ENCODE measurements at regions not wholly inside any gene's neighbourhood (a gene's known extent, or its start where the extent isn't known, plus 50 kb on each side); places are given as distances from the start of the nearest gene placed in this dataset.

DNA sequence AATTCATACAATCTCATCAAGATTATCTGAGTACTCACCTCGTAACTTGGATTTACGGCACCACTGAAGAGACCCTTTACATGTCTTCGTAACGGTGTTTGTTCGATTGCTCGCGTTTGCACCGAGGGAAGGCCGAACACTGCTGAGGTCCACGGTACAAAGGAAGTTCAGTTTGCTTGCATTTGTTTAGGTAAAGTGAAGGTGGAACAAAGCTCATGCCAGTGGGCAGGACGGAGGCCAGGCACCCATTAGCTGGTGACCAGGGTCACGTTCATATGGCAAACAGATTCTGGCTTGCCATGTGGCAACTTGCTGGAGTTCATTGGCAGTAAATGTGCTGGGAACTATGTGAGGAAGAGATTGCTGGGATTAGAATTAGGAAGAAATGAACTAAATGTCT, 164.8 kb downstream of the MACROH2A1 start:
- DNase-seq: no peak

DNA sequence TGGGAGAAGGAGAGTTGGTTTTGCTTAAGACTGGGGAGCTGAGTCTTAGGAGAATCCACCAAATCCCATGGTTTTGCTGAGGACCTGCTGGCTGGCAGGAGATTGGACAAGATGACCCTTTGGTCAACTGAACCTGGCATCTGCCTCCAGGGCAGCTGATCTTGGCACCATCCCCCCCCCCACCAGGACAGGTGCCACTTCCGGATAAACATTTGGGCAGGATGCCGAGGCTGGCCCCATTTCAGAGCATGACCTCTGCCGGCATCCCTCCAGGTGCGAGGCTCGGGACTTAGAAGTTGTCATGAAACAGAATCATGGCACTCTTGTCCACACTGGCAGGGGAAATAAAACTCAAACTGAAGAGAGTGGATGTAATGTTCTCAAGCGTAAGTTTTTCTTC, 165.6 kb downstream of the MACROH2A1 start:
- DNase-seq: no peak

DNA sequence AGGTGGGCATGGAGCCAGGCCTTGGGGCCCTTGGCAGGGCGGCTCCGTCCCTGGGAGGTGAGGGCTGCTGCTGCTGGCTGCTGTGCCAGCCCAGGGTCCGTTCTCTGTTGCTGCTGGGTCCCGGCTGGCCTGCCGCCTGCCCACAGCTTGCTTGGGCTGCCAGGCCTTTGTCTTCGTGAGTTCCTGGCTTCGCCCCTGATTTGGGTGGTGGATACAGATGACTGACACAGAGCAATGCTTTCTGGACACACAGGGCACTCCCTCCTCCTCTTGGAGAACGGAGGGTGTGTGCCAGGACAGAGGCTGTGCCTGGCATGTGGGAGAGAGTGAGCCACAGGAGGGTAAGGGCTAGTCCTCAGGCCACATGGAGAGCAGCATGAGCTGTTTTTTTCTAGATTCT, 166.1 kb downstream of the MACROH2A1 start:
- DNase-seq: no peak

DNA sequence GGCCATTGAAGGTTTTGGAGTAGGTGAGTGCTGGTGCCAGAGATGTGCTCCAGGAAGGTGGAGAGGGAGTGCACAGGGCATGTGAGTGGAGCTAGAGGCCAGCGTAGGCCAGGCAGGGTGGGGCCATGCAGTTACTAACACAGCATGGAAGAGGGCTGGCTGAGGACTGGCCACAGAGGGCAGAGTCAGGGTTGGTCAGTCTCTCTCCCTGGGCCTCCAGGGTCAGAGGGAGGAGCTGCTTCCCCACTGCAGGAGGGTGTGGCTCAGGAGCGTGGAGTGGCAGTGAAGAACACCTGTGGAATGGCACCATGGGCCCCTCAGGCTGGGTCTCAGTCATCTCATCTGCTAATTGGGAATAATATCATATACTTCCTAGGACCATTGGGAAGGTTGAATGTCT, 167.7 kb downstream of the MACROH2A1 start:
- no peak for DNase-seq

DNA sequence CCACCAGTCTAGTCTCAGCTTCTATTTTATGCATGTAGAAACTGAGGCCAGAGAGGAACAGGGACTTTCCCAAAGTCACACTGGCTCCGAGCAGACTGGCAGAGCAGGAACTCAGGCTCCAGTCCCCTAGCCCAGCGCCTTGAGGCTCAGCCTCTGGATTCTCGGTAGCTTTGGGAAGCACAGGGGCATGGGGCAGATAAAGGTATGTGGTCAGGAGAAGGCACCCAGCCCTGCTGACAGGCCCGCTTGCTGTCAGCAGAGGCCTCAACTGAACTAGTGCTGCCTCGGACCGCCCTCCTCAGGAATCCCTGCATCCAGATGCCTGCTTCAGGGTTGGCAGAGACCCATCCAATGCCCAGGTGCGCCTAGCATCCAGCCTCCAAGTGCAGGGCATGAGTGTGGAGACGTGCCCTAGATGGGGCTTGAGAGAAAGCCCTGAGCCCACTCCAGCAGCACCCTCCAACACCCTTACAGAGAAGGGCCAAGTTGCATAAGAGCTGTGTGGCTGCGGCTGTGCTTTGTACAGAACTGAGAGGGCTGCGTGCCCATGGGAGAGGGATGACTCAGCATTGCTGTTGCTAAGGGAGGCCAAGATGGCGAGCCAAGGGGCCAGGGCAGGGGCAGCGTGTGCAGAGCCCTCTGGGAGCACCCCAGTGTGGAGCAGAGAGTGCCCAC, 168.6 kb downstream of the MACROH2A1 start:
- DNase-seq: no peak

DNA sequence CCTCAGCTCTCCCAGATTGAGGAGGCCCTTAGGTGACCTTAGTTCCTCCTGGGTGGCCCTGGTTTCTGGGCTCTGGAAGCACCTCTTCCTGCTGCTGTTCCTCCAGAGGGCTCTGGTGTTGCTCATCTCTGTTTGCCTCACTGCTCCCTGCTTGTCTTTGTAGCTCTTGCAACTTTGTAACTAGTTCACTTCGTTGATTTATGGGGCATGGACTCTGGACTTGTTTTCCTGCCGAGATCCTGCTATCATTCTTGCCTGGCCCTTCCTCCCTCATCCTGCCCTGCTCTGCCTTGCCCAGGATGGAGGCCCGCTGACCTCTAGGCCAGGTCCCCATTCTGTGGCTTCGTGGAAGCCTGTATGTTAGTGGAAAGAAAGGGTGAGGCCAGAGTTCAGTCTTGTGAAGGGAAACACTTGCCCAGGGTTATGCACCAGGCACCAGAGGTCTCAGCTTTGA, 169.3 kb downstream of the MACROH2A1 start:
- no peak for DNase-seq

DNA sequence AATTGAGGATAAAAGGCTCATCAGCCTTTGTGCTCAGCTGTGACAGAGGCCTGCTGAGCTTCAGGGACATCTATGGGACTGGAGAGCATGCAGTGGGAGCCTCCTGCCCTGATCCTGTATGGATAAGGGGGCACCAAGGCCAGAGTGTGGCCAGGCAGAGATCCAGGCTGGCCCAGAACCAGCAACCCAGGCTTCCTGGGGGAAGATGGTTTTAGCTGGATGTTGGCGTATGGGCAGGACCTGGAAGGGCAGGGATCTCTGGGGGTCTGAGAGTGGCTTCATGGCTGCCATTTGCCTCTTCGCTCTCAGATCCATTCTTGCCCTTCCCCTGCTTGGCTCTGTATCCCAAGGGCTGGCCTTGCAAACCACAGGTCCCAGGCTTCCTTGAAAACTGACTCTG, 169.9 kb downstream of the MACROH2A1 start:
- no peak for DNase-seq

DNA sequence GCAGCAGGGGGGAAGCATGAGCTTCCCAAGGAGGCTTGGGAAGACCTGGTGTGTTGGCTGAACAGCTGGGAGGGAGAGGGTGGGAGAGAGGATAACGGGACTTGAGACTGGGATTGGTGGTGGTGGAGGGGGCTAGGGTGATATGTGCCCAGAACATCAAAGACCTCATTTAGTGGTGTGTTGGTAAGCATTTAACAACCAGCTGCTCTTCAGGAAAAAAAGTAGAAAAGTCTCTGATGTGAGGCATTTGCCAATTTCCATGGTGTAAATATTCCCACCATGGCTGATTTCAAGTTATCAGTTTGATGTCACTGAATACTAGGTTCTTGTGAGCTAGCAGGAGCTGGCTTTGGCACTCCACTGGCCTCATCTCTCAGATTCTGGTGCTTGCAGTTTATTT, 170.8 kb downstream of the MACROH2A1 start:
- DNase-seq: no peak

DNA sequence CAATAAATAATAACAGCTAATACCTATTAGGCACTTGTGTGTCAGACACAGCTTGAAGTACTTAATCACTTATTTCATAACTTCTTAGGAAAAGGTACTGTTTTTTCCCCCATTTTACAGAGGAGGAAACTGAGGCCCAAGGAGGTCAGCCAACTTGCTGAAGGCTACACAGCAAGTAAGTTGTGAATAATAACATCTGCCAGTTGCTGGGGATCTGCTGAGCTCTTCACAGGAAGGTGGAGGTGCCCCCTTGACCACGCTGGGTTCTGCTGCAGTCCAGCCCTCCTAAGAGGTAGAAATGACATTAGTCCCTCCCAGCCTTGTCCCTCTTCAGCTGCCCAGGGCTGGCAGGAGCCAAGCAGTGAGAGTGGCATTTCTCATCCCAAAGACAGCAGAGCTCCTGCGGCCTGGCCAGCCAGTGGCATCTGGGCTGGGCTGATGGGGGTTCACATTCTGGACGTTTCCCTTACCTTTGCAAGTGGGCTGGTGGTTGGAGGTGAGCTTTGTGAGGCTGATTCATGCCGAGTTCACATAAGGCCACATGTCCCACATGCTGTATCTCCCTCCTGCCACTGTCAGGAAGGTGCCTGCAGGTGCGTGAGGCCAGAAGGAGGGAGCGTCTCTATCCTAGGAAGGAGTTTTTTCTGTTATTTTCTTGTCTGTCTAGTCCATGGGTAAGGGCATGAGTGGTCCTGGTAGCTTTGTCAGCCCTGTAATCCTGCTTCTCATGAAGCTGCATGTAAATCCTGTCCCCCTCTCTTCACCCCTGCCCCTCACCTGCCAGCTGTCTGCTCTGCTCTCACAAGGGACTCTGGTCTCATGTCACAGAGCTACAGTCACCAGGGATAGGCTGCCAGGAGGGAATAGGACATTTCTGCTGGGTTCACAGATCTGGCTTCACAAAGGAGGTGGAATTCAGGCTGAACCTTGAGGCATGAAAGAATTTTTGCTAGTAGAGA, 171.7 kb downstream of the MACROH2A1 start:
- no peak for DNase-seq

DNA sequence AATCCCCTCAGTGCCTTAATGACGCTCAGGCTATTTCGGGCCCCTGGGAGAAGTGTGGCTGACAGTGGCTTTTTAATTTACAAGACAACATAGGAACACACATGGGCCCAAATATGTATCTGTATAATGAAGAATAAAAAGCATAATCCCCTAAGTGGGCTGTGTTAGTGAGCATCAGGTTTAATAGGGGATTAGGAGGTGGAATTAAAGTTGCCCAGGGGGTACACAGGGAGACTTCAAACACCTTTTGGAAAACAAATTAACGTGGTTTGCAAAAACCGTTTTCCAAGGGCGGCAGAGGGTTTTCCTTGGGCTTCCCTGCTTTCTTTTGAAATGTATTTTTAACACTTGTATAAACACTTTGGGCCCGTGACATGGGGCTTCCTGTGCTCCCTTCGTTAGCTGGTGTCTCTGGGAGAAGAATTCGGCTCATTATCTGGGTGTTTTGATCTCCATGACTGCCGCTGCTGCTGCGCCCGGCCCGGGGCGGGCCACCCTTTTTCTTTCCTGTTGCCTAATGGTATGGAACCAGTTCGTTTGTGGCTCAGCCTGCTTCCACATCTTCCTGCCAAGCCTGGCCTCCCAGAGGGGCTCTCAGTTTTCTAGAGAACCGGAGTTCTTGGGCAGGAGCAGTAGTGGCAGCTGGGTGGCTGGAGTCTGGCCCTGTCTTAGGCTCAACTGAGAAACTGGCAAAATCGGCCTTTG, 173.0 kb downstream of the MACROH2A1 start:
- DNase-seq: no peak

DNA sequence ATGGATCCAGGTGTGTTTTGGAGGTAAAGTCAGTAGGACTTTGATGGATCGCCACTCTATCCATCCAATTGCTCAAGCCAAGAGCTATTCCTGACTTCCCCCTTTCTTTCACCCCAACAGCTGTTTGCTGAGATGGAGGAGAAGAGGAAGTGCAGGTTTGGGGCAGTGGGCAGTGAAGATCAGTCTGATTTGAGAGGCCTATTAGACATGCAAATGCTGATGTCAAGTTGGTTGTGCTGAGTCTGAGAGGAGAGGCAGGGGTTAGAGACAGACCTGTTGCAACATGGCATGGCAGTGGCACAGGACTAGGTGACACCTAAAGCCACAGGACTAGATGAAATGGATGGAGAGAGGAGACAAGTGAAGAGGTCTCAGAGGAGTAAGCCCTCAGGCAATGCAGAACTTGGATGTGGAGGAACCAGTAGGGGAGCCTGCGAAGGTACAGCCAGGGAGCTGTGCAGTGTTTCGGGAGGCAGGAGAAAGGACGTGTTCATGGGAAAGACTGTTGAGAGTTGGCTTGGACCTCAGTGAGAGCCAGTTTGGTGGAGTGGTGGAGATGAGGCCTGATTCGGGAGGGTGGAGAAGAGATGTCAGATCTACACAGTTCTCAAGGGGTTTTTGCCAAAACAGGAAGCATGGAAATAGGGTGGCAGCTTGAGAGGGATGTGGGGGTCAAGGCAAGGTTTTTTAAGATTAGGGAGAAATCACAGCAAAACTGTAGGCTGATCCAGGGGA, 175.0 kb downstream of the MACROH2A1 start:
- DNase-seq: no peak

DNA sequence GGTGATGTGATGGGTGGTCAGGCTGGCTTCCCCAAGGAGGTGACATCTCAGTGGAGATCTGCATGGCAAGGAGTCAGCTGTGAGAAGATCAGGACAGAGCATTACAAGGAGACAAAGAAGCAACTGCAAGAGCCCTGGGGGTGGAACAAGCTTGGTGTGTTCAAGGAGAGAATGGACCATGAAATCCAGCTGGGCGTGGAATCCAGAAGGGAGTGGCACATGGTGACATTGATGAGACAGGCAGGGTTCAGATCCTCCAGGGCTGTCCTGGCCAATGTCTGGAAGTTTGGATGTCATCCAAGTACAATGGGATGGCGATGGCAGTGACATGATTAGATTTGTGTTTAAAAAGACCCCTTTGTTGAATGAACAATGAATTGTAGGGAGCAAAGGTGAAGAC, 175.6 kb downstream of the MACROH2A1 start:
- no peak for DNase-seq

DNA sequence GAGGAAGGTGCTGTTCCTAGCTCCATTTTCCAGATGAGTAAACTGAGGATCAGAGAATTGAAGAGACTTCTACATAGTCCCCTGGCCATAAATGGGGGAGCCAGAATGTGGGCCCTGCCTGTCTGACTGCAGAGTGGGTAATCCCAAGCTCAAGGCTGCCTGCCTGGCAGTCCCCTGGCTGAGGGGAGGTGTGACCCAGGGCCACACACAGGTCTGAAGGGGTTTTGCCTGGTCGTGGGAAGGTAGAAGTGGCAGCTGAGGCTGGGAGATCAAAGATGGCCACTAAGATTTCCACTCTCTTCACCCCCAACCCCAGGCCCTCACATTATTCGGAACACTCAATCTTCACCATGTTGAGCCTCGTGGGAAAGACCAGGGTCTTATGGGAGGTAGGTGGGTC, 176.3 kb downstream of the MACROH2A1 start:
- no peak for DNase-seq

DNA sequence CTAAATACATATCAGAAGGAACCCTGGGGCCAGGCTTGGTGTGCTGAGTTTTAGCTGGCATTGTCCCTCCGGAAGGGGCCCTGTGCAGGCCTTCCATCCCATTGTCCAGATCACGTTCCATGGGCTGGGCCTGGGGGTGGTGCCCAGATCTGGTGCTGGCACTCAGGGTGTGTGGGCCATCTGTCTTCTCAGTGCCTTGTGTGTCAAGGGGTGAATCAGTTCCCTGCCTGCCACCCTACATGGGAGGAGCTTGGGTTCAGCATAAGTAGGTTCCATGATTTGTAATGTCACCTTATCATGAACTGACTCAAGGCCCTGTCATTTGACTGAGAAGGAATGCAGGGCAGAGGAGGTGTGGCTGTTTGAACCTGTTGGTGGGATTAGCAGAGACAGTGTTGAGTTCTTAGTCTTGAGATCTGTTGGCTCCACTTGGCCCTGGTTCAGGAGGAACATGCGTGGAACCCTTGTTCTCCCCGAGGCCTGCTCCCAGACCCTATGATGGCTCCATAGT, 176.8 kb downstream of the MACROH2A1 start:
- no peak for DNase-seq

DNA sequence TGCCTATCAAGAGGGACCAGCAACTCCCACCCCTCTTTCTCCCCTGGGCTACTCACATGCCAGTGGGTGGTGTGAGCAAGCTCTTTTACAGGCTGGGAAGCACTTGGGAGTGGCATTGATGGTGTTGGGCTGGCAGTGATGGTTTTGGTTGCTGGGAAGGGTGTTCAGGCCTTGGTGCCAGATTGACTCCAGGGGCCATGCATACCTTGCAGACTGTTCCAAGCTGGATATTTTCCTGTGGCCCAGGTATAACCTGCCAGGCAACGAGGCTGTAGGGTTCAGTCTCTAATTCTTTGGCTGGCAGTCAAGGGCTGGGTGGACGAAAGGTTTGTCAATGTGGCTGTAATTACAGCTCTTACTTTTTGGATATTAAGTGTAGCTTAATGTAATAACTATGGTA, 177.3 kb downstream of the MACROH2A1 start:
- DNase-seq: no peak

DNA sequence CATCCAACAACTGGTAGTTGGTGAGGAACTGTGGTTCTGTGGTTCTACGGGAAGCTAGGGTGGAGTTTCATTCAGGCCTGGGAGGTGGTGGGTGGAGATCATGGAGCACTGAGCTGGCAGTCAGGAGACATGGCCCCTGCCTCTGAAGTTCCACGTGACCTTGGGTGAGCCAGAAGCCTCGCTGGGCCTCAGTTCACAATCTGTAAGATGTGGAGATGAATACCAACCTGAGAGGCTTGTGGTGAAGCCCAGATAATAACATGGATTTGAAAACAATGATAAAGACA, 177.9 kb downstream of the MACROH2A1 start:
- DNase-seq: no peak

DNA sequence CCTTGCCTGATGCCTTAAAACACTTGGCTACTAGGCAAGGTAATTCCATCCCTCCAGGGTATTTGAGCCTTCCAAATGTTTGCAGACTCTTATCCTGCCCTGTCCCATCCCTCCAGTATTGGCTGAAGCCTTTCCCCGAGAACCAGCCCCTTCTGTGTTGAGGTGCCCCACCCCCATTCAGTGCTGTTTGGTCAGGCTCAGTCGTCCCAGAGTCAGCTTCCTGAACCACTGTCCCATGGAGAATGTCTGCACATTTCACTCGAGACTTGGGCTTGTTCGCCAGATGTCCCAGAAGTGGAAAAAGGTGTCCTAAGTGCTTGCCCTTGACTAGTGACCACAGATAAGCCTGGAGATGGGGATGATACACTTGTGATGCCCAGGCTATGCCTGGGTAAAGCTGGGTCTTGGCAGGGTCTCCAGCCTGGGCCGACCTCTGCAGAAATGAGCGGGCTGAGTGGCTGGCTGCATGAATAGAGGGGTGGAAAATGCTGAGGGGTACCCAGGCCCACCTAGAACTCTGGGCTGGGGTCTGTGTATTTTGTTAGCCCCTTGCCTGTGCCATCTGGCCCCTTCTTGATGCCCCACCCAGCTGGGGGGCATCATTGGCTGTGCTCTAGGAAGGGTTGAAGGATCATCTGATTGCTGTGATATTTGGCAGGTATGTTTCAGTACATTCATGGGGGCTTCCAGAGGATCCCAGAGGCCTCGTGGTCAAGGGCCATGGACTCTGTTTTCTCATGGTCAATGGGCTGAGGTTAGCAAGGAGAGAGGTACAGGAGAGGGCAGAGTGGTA, 178.4 kb downstream of the MACROH2A1 start:
- no peak for DNase-seq

DNA sequence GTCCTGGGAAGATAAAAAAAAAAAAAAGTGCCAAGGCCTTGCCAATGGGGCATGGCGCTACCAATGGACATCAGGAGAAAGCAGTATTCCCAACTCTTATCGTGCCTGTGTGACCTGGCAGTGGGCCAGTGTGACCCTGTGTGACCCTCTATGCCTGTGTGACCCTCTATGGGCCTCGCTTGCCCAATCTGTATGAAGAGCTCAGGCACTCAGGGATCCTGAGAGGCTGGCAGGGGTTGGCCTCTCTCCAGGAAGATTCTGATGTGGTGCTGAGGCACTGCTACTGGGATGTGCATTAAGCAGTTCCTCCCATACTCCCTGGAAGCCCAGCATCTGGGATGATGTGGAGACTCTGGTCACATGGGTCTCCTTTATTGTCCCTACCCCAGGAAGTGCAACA, 179.2 kb downstream of the MACROH2A1 start:
- DNase-seq: no peak

DNA sequence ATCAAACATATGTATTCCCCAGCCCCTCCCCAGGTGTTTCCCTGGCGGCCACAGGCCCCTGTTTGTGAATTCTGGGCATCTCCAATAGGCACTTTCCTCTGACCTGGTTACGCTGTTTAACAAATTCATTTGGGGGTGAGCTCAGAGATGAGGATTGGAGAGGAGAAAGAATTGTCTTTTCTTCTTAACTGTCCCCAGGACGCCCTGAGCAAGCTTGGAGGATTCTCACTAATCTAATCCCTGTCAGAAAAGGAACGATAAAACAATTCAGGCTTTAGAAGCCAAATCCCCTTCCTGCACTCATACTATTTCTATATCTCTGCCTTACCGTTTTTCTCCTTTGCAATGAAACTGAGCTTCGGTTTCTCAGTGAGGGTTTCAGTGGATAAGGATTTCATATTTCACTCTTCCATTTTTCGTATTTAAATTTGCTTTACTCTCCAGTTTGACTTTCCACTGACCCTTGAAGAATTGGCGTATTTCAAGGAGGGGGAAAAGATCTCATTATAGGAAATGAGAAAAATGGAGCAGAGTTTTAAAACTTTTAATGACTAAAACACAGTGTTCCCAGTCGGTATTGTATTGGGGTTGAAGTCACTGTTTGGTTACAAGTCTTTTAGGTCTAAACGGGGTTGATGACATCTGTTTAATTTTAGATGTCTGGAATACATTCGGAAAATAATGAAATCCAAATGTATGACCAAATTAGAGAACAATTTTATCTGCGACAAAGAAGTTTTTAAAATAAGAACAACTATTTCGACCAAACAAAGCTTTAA, 180.1 kb downstream of the MACROH2A1 start:
- DNase-seq: no peak

DNA sequence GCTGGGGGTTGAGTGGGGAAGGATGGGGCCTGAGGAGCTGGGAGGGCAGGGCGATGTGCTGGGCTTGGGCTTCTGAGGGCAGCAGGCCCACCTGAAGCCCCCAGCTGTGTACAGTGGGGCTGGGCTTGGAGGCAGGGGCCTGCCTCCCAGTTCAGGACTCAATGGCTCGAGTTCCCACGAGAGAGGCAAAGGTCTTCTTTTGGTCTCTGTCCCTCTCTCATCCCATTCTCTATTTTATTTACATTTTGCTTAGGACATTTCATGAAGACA, 180.6 kb downstream of the MACROH2A1 start:
- no peak for DNase-seq

DNA sequence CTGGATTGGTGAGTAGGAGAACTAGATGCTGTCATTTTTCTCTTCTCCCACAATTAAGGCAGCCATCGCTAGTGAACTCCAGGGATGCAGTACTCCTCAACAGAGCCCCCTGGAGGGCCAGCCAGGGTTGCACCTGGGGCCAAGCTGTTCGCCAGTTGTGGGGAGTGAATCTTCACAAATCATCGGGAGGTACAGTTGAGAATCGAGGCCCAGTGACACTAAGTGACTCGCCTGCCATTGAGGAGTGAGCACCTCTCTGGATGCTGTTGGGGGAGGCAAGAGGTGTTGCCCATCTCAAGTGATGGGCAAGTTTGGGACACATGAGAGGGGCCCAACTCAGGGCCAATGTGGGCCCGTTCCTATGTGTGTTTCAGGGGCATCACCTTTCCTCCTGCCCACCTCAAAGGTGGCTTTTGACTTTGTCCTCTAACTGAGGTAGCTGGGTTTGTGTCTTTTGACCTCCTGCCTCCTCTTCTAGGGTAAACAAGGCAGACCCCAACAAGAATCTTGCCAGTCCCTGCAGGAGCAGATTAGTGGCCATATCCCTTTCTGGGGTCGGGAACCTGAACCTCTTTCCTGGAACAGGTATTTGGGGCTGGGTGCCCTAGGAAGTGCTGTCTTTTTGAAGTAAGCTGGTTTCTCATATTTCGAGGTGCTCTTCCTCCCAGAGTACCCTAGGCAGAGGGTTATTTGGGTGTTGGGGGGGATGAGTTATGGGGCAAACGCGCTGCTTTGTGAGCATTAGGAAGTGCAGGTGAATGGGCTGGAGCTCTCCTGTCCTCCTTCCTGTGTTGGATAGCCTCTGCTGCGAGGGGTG, 181.2 kb downstream of the MACROH2A1 start:
- no peak for DNase-seq

Data from stimulated activated CD4-positive, alpha-beta T cell treated with anti-CD3 and anti-CD28 coated beads, Interleukin-12 subunit alpha, Interleukin-12 subunit beta, amount 100 ng/mL, for 4 hours (primary cell).